ENCODE measurements at regions not wholly inside any gene's neighbourhood (a gene's known extent, or its start where the extent isn't known, plus 50 kb on each side); places are given as distances from the start of the nearest gene placed in this dataset.

GRCh38 chr3:106126846-106127235 lies 258.0 kb upstream of the CBLB start:
- TF ChIP-seq CTCF (conservative IDR thresholded peaks at IDR 0.05; ENCODE audit: low read length) (no peak), EZH2phosphoT487 (IDR thresholded peaks at IDR 0.05; ENCODE audit: borderline replicate concordance) (no peak)
